Thyroid gland (tissue), 4 donors: ENCODE measurements at regions not wholly inside any gene's neighbourhood (a gene's known extent, or its start where the extent isn't known, plus 50 kb on each side); places are given as distances from the start of the nearest gene placed in this dataset.
A peak's percentile ranks its signal among the peaks of the same experiment; 100 is the strongest.

Experiments used
- DNase-seq, 2 donors: peaks; one replicate each; pipeline ENCODE4 v3.0.0-alpha.2; 2019
- H3K27ac ChIP-seq, 3 donors: fragments of 200-600 bp; sonication (generic); 1 replicate in 2 of 3; 2 replicates in 1 of 3; pipeline ENCODE4 v1.5.1; 2016 to 2019; ENCODE audit warnings: mild to moderate bottlenecking in 1 of 3, moderate library complexity in 1 of 3
- H3K27me3 ChIP-seq: fragments of 200-600 bp; sonication (generic); one replicate; pipeline ENCODE4 v1.5.1; 2019
- H3K36me3 ChIP-seq, 2 donors: fragments of 200-600 bp; sonication (generic); one replicate each; pipeline ENCODE4 v1.5.1; 2016 to 2019
- H3K4me1 ChIP-seq, 2 donors: fragments of 200-600 bp; sonication (generic); one replicate each; pipeline ENCODE4 v1.5.1; 2017 to 2019
- H3K4me3 ChIP-seq, 3 donors: fragments of 200-600 bp; sonication (generic); replicated peaks in 1 of 3; 1 replicate in 2 of 3; 2 replicates in 1 of 3; pipeline ENCODE4 v1.5.1; 2016; ENCODE audit warnings: mild to moderate bottlenecking in 1 of 3
- H3K9me3 ChIP-seq: fragments of 200-600 bp; sonication (generic); one replicate; pipeline ENCODE4 v1.5.1; 2017
- CTCF ChIP-seq, 6 experiments: fragments of 200-600 bp in 3 of 6; fragments of 450-650 bp in 3 of 6; sonication (generic) in 3 of 6; IDR thresholded peaks; one replicate each; pipeline ENCODE4 v1.5.1; 2016 to 2019; ENCODE audit warnings: antibody characterized with exemption in 6 of 6, mild to moderate bottlenecking in 2 of 6, inconsistent platforms in 1 of 6, moderate library complexity in 1 of 6
- POLR2A ChIP-seq, 2 donors: fragments of 450-650 bp; IDR thresholded peaks; one replicate each; pipeline ENCODE4 v1.6.1; 2017; ENCODE audit warnings: antibody characterized with exemption in 2 of 2, mild to moderate bottlenecking in 2 of 2, moderate library complexity in 1 of 2
- WGBS, 2 donors: methylation state at CpG; one replicate each; pipeline ENCODE4 v1.1.5; 2017; 5-methylcytosine and 5-hydroxymethylcytosine counted together
- intact Hi-C: fragments of 100-400 bp; cut with DNase I; formaldehyde crosslinking; loops from one replicate; pipeline ENCODE4 v1.15.1; 2023

DNA sequence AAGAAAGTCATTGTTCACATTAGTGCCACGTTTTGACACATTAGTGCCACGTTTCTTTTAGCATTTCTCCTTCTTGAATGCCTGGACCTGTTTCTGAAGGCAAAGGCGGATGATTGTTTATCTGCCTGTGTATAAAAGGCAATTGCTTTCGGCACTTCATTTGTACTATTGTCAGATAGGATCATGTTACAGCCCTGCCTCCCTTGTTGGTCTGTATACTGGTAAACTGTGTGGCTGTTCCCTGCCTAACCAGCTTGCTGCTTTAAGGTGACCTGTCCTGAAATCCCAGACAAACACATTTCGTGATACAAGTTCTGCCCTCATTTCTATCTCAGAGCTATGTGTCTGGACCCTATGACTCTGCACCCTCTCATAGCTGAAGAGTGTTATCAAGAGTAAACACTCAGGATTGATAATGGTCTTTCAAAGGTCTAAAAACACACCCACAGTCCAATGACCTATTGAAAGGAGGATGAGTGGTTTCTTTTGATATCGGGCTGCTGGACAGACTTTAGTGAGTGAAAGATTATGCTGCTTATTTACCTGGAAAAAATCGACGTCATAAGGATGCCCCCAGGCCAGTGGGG lies 276.3 kb upstream of the MCTP2 start:
- Histone ChIP-seq H3K36me3 (no peaks in the 10 kb centered on the region), H3K9me3 (no peaks in the 10 kb centered on the region), H3K4me3 (no peak overlapping the region), H3K4me1 (no peaks in the 10 kb centered on the region), H3K27me3 (no peaks in the 10 kb centered on the region), H3K27ac (no peak overlapping the region)
- TF ChIP-seq POLR2A (IDR thresholded peaks at IDR 0.05) (no peak), CTCF (IDR thresholded peaks at IDR 0.05) (no peak)
- DNase-seq, result no peak
- intact Hi-C loops, result no loop called here
- WGBS, 2 donors, result 31 to 36% methylated on average over 8 of the region's 8 CpGs

DNA sequence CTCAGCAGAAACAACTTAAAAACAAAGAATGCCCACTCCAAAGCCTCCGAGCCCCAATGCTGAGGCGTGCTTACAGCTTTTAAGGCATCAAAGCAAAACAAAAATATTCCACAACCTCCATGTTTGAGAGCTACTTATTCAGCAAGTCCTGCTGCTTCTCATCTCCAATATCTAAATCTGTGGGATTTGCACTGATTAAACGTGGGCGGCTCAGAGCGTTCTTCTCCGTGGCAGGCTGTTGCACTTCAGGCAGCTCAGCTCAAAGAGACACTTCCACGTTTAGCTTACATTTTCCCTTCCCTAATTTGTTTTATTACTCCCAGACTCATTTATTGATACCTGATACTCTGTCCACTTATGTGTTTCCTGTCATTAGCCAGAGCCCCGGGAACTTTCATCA lies 282.6 kb upstream of the MCTP2 start:
- no peak for DNase-seq
- Histone ChIP-seq H3K4me1 (no peaks in the 10 kb centered on the region), H3K27ac (no peak overlapping the region), H3K36me3 (no peaks in the 10 kb centered on the region), H3K9me3 (no peaks in the 10 kb centered on the region), H3K27me3 (no peaks in the 10 kb centered on the region), H3K4me3 (no peak overlapping the region)
- intact Hi-C loops, result no loop called here
- TF ChIP-seq POLR2A (IDR thresholded peaks at IDR 0.05), result no peak
- no peak for TF ChIP-seq CTCF (IDR thresholded peaks at IDR 0.05)
- 48 to 50% methylated on average over 8 of the region's 8 CpGs for WGBS, 2 donors

GRCh38 chr15:93943586-93943985 lies 287.8 kb upstream of the MCTP2 start:
- no peak overlapping the region for H3K4me3 ChIP-seq
- no peak overlapping the region for H3K27ac ChIP-seq
- H3K27me3 ChIP-seq, result no peaks in the 10 kb centered on the region
- peaks cover 0 to 16% of the 10 kb centered on the region in 2 donors for H3K4me1 ChIP-seq
- WGBS, 2 donors, result 64 to 80% methylated on average over 4 of the region's 4 CpGs
- H3K36me3 ChIP-seq, result no peaks in the 10 kb centered on the region
- TF ChIP-seq POLR2A (IDR thresholded peaks at IDR 0.05) (no peak), CTCF (IDR thresholded peaks at IDR 0.05) (no peak)
- intact Hi-C loops, result no loop called here
- no peak for DNase-seq
- H3K9me3 ChIP-seq, result no peaks in the 10 kb centered on the region

GRCh38 chr15:93942269-93942694 lies 289.1 kb upstream of the MCTP2 start:
- TF ChIP-seq POLR2A (IDR thresholded peaks at IDR 0.05) (no peak), CTCF (IDR thresholded peaks at IDR 0.05) (no peak)
- 29 to 45% methylated on average over 2 of the region's 2 CpGs for WGBS, 2 donors
- no peak overlapping the region for H3K27ac ChIP-seq
- H3K27me3 ChIP-seq, result no peaks in the 10 kb centered on the region
- no peak overlapping the region for H3K4me3 ChIP-seq
- intact Hi-C loops, result no loop called here
- no peaks in the 10 kb centered on the region for H3K36me3 ChIP-seq
- H3K4me1 ChIP-seq, result peaks cover 0 to 16% of the 10 kb centered on the region in 2 donors
- DNase-seq, result no peak
- no peaks in the 10 kb centered on the region for H3K9me3 ChIP-seq

GRCh38 chr15:93941697-93942096 lies 289.7 kb upstream of the MCTP2 start:
- no peaks in the 10 kb centered on the region for H3K27me3 ChIP-seq
- WGBS, 2 donors, result 28 to 39% methylated on average over 4 of the region's 4 CpGs
- intact Hi-C loops, result no loop called here
- TF ChIP-seq POLR2A (IDR thresholded peaks at IDR 0.05) (no peak), CTCF (IDR thresholded peaks at IDR 0.05) (no peak)
- peak; percentile 26 to 46 for DNase-seq
- H3K36me3 ChIP-seq, result no peaks in the 10 kb centered on the region
- no peak overlapping the region for H3K4me3 ChIP-seq
- H3K4me1 ChIP-seq, result peaks cover 0 to 16% of the 10 kb centered on the region in 2 donors
- H3K9me3 ChIP-seq, result no peaks in the 10 kb centered on the region
- no peak overlapping the region for H3K27ac ChIP-seq
